ENCODE measurements at regions not wholly inside any gene's neighbourhood (a gene's known extent, or its start where the extent isn't known, plus 50 kb on each side); places are given as distances from the start of the nearest gene placed in this dataset.
A peak's percentile ranks its signal among the peaks of the same experiment; 100 is the strongest.

DNA sequence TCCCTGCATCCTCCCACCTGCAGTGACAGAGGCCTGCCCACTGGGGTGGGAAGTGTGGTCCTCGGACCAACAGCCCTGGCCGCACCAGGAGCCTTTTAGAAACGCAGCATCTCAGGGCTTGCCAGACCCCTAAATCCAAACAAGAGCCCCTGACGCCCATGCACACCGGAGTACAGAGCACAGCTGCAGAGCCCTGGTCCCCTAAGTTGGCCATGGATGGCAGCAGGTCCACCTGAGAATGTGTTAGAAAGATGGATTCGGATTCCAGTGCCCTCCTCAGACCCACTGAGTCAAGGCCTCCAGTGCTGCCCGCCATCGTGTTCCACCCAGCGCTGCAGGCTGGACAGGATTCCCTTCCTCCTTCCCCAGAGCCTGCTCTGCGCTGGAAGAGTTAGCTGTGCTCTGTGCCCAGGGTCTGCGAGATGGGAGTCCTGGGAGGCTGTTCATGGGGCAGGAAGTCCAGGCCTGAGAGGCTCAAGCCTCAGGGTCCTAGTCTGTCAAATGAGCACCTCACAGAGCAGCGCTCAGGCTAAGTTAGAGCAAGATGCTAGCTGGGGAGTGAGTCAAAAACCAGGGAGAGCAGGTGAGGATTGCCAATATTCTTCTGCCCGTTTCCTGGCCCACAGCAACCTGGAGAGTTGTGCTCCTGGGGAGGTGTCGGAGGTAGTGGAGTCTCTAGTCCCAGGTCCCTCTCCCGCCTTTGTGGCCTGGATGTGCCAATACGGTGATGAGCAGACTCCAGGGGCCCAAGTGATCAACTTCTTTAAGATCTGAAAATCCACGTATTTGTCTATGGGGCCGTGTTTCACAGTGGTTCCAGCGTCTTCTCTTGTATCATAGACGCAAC, 95.9 kb upstream of the GPR26 start:
- TF ChIP-seq, protein P1, sequence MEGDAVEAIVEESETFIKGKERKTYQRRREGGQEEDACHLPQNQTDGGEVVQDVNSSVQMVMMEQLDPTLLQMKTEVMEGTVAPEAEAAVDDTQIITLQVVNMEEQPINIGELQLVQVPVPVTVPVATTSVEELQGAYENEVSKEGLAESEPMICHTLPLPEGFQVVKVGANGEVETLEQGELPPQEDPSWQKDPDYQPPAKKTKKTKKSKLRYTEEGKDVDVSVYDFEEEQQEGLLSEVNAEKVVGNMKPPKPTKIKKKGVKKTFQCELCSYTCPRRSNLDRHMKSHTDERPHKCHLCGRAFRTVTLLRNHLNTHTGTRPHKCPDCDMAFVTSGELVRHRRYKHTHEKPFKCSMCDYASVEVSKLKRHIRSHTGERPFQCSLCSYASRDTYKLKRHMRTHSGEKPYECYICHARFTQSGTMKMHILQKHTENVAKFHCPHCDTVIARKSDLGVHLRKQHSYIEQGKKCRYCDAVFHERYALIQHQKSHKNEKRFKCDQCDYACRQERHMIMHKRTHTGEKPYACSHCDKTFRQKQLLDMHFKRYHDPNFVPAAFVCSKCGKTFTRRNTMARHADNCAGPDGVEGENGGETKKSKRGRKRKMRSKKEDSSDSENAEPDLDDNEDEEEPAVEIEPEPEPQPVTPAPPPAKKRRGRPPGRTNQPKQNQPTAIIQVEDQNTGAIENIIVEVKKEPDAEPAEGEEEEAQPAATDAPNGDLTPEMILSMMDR (IDR thresholded peaks at IDR 0.05; ENCODE audit: control insufficient read depth, insufficient read depth, low read depth, low read length, missing control alignments), result no peak
- H3K4me3 ChIP-seq (ENCODE audit: control insufficient read depth, low read depth, low read length), result no peak overlapping the region
- no peak for DNase-seq (ENCODE audit: low read depth)

DNA sequence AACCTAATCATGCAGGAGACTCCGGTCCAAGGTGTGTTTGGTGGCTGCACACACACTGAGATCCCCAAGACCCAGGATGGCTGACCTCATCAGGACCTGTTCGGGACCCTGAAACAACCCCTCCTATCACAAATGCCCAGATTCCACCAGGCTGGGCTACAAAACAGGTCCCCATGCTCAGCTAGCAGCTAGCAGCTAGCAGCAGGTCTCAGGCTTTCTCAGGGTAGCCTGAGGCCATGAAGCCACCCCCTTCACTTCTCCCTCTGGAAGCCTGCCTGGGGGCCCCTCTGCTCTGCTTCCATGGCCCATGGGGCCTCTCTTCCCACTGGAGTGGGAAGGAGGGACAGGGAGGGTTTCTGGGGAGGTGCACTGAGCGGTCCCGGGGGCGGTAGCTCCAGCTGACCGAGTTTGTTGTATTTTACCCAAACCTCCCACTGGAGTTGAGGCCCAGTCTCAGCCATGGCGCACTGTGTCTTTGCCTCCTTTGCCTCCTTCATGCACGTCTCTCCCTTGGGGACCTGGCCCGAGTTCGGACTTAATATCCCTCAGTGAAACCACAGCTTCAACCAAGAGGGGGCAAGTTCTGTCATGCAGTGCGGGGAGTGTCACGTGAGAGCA, 95.1 kb upstream of the GPR26 start:
- TF ChIP-seq, protein P1 (IDR thresholded peaks at IDR 0.05; ENCODE audit: control insufficient read depth, insufficient read depth, low read depth, low read length, missing control alignments), result no peak
- H3K4me3 ChIP-seq (ENCODE audit: control insufficient read depth, low read depth, low read length), result no peak overlapping the region
- DNase-seq (ENCODE audit: low read depth), result no peak

- H3K4me3 ChIP-seq (ENCODE audit: control insufficient read depth, low read depth, low read length), result no peak overlapping the region
- TF ChIP-seq, protein P1 (IDR thresholded peaks at IDR 0.05; ENCODE audit: control insufficient read depth, insufficient read depth, low read depth, low read length, missing control alignments), result no peak
- no peak for DNase-seq (ENCODE audit: low read depth)
These were observed 94.2 kb upstream of the GPR26 start for GRCh38 chr10:123571978-123572377.

DNA sequence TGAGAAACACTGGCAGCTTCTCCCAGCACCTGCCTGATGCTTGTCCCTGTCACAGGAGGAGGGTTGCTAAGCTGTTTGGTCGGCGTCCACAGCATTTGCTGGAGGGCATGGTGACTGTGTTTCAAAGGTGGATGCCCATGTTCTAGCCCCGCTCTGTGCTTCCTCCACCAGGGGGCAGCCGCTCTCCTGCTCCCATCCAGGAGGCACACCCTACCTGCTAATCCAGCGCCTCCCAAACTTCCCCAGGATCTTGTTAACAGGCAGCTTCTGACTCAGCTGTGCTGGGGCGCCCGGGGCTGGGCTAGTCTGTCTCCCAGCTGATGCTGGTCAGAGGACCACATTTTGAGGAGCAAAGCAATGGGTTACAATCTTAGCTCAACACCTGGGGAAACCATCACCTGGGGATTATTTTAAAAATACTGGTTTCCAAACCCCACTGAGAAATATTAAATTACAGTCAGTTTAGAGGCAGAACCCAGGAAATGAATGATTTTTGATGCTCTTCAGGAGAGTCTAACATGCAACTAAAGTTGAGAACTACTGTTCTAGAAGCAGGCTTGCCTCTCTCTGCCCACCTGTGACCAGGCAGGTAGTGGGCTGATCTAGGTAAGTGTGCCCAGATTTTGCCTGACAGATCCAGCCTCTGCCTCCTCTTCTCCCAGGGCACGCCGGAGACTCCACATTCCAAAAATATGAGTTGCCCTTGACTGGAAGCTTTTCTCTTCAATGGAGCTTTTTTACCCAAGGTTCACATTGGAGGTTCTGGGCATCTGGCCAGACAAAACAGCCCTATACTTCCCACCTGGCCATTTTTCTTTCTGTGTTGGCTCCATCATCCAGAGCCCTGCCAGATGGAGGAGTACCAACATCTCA, 92.7 kb upstream of the GPR26 start:
- no peak overlapping the region for H3K4me3 ChIP-seq (ENCODE audit: control insufficient read depth, low read depth, low read length)
- TF ChIP-seq, protein P1 (IDR thresholded peaks at IDR 0.05; ENCODE audit: control insufficient read depth, insufficient read depth, low read depth, low read length, missing control alignments), result peak; percentile 64
- no peak for DNase-seq (ENCODE audit: low read depth)

DNA sequence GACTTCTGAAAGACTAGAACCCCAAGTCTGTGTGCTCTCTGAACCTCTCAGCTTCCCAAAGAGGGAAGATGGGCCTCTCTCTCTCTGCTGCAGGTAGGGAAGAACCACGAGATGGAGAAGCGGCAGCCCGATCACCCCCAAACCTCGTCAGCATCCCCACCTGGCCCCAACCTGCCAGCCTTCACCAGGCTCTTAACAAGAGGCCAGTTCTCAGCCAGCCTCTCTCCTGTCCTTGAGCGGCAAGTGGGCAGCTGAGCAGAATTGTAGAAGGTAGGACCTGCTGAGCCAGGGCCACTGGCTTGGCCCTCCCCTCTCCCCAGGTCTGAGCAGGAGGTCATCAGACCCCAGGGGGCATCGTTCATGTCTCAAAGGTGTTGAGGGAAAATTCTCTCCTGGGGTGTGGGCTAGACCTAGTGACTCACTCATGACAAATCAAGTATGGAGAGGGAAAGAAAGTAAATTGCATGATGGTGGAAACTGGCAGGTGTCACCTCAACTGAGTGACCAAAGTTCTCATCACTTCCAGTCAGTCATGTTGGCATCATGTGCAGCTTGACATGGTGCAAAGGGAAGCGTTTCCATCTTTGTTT, 92.0 kb upstream of the GPR26 start:
- no peak for DNase-seq (ENCODE audit: low read depth)
- TF ChIP-seq, protein P1 (IDR thresholded peaks at IDR 0.05; ENCODE audit: control insufficient read depth, insufficient read depth, low read depth, low read length, missing control alignments), result no peak
- no peak overlapping the region for H3K4me3 ChIP-seq (ENCODE audit: control insufficient read depth, low read depth, low read length)

DNA sequence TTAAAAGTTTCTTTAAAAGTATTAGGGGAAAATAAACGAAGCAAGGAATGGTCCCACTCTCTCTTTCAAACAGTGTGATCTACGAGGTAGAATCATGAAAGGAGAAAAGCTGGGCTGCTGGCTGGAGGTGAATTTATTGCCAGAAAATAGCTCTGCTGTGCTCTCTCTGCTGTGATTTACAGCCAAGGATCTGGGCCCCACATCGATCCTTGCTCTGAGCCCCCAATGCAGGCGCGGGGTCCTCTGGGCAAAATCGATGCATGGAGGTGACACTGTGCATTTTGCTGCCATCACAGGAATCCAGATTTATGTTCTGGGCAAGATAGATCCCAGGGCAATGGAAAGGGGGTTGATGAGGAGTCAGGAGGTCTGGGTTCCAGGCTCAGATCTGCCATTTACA, 91.0 kb upstream of the GPR26 start:
- no peak for DNase-seq (ENCODE audit: low read depth)
- TF ChIP-seq, protein P1 (IDR thresholded peaks at IDR 0.05; ENCODE audit: control insufficient read depth, insufficient read depth, low read depth, low read length, missing control alignments), result no peak
- H3K4me3 ChIP-seq (ENCODE audit: control insufficient read depth, low read depth, low read length), result no peak overlapping the region
